Activated CD8-positive, alpha-beta memory T cell treated with anti-CD3 and anti-CD28 coated beads, Interleukin-2, amount 50 U/mL, for 48 hours (primary cell): ENCODE measurements at regions not wholly inside any gene's neighbourhood (a gene's known extent, or its start where the extent isn't known, plus 50 kb on each side); places are given as distances from the start of the nearest gene placed in this dataset.
A peak's percentile ranks its signal among the peaks of the same experiment; 100 is the strongest.
"Not testable (repeated sequence)": the region's sequence is repeated elsewhere in the genome, so short reads cannot be mapped to it uniquely, and the experiment has no call there.

Experiments used
- DNase-seq: peaks from one replicate; pipeline ENCODE4 v3.0.0-alpha.2; 2020

GRCh38 chr2:204145263-204145751 is 208.7 kb downstream of the ICOS start:
- DNase-seq: peak; percentile 89

GRCh38 chr2:204145791-204146190 is 209.2 kb downstream of the ICOS start:
- no peak for DNase-seq

- not testable (repeated sequence) for DNase-seq
Measured at GRCh38 chr2:204147040-204147439, 210.5 kb downstream of the ICOS start.

GRCh38 chr2:204150721-204151120 is 214.2 kb downstream of the ICOS start:
- DNase-seq: no peak

- DNase-seq: no peak
Measured at GRCh38 chr2:204152616-204153015, 216.1 kb downstream of the ICOS start.

- no peak for DNase-seq
Measured at GRCh38 chr2:204154863-204155262, 218.3 kb downstream of the ICOS start.

GRCh38 chr2:204156456-204156855 is 219.9 kb downstream of the ICOS start:
- DNase-seq: no peak

GRCh38 chr2:204157684-204158083 is 221.1 kb downstream of the ICOS start:
- no peak for DNase-seq

- no peak for DNase-seq
Measured at GRCh38 chr2:204159526-204159925, 223.0 kb downstream of the ICOS start.

- no peak for DNase-seq
Measured at GRCh38 chr2:204160989-204161388, 224.4 kb downstream of the ICOS start.

GRCh38 chr2:204161886-204162285 is 225.3 kb downstream of the ICOS start:
- no peak for DNase-seq

GRCh38 chr2:204166961-204167360 is 230.4 kb downstream of the ICOS start:
- no peak for DNase-seq

GRCh38 chr2:204167670-204168069 is 231.1 kb downstream of the ICOS start:
- not testable (repeated sequence) for DNase-seq

GRCh38 chr2:204170411-204170810 is 233.8 kb downstream of the ICOS start:
- no peak for DNase-seq

GRCh38 chr2:204171432-204172144 is 235.0 kb downstream of the ICOS start:
- no peak for DNase-seq

- no peak for DNase-seq
Measured at GRCh38 chr2:204172145-204172600, 235.6 kb downstream of the ICOS start.

GRCh38 chr2:204174034-204174433 is 237.5 kb downstream of the ICOS start:
- DNase-seq: no peak

GRCh38 chr2:204175552-204176271 is 239.1 kb downstream of the ICOS start:
- DNase-seq: no peak

- no peak for DNase-seq
Measured at GRCh38 chr2:204176306-204176705, 239.7 kb downstream of the ICOS start.

- DNase-seq: no peak
Measured at GRCh38 chr2:204177251-204177976, 240.9 kb downstream of the ICOS start.

GRCh38 chr2:204177977-204178522 is 241.5 kb downstream of the ICOS start:
- peak; percentile 84 for DNase-seq

- no peak for DNase-seq
Measured at GRCh38 chr2:204180649-204181048, 244.1 kb downstream of the ICOS start.

- DNase-seq: no peak
Measured at GRCh38 chr2:204183608-204184007, 247.0 kb downstream of the ICOS start.
